GDM1 (cell line): ENCODE measurements at regions not wholly inside any gene's neighbourhood (a gene's known extent, or its start where the extent isn't known, plus 50 kb on each side); places are given as distances from the start of the nearest gene placed in this dataset.

Experiments
- DNase-seq: peaks from one replicate; lab custom pipeline; 2025; lab: John Stamatoyannopoulos, UW

DNA sequence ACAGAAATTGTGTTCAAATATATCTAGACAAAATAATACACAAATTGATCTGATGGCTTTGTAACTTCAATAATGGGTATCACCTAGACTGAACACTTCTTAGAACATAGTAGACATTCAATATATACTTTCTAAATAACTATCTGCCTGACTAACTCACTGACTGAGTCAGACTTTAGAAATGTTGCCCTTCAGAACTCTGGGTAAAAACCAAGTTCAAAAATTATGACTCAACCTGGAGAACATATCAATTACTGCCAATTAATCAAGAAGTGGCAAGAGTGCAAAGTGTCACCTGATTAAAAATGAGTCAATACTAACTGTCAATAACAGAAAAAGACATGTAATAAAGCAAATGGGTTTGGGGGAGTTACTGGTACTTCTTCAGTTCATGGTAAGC, 144.6 kb upstream of the TMCO5A start:
- DNase-seq: no peak

DNA sequence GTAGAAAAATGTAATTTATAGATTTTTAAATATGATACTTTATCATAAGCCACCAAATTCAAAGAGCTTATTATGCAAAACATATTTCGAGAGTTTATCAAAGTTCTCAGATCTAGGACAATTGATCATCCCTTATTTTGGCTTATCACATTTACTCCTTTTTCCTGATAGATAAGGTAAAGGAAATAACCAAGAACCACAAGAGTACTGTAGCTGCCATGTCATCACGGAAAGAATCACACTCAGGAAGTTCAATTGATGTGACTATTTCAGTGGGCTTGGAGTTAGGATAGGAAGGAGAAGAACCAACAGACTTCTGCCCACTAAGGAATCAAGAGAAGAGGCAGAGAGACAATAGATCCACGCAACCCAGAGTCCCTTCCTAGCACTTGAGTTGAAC, 142.7 kb upstream of the TMCO5A start:
- peak; percentile 69 for DNase-seq

DNA sequence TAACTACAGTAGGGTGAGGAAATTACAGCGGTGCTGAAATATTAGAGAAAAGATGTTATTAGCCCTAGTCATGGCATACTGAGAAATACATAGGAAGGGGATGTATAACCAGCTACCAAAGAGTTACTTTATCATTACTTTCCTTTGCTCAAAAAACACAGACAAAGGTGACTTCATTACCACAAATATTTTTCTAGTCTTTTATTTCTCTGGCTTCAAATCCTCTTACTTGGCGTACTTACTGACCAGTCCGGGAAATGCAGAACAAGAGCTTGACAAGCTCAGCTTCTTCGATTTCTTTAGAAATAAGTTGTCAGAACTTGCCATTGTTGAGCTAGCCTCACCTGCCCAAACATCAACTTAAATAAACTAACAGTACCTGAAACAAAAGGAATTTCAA, 142.1 kb upstream of the TMCO5A start:
- no peak for DNase-seq

DNA sequence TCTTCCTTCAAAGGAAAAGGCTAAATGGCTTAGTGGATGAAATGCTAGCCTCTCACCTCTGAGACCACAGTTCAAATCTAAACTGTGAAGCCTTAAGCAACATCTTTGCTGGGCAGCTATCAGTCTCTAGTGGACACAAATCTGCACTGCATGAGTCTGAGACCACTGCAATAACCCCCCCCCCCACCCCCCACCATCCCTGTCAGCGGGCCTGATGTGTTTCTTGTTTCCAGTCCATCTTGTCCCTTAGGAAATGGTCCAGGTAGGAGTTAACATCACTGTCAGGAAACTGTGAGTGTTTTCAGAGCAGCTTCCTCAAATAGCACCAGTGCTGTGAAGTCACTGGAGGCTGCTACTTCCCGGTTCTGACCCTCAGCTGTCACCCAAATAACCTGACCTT, 140.6 kb upstream of the TMCO5A start:
- DNase-seq: peak; percentile 15

DNA sequence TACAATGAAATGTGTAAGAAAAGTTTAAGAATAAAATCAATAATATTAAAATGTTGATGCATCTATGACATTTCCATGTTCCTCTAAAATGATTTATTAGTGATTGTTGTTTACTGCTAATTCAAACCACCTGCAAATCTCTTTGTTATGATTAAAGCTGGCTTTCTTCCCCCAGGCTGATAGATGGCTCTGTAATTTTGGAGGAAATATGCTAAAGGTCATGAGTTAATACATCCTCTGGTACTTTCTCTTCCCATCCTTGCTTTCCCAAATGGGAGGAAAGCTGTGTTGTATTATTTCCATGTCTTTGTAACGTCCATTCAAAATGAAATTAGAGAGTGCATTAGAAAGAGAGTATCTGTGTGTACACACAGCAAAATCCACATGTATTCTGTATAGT, 139.5 kb upstream of the TMCO5A start:
- DNase-seq: no peak

DNA sequence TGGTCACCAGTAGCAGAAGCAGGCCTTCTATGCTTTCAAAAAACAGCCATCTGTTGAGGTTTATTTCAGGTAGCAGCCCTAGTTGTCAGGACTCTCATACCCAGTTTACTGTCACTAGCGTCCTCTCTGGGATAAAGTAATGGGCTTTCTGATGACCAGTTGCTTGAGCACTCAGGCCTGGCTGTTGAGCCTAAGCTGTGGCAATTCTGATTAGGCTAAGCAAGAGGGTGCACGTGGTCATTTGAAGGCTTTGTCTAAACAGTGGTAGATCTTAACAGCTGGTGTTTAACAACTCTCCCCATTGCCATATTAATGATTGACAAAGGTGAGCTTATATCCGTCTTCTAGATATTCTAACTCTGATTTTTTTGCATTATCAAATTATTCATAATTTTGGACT, 132.9 kb upstream of the TMCO5A start:
- DNase-seq: no peak

DNA sequence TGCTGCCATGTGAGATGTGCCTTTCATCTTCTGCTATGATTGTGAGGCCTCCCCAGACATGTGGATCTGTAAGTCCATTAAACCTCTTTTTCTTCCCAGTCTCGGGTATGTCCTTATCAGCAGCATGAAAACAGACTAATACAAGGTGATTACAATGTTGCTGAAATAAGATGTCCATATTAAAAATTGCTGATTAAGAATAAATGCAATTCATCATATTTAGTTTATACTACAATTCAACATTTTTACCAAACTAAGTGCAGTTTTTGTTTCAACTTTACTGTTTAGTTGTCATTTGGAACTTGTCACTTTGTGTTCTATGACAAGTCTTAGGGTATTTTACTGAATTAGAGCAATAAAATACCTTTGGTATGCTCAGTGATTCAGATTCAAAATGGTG, 127.6 kb upstream of the TMCO5A start:
- DNase-seq: no peak

DNA sequence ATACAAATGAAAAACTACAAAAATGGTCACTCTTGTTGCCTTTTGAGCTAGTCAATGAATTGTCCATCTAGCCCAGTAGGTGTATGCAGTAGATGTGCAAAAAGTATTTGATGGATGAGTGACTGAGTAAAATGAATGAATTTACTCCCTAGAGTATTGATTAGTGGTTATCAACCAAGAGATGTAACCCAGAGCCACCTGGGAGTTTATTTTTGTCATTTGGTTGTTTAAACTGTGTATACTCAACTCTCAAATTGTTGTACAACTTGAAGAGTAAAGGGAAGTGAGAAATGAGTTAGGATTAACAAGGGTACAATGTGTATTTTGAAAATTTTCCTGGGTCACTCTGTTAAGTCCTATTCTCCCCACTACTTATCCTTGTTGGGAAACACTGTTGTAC, 124.1 kb upstream of the TMCO5A start:
- DNase-seq: no peak

DNA sequence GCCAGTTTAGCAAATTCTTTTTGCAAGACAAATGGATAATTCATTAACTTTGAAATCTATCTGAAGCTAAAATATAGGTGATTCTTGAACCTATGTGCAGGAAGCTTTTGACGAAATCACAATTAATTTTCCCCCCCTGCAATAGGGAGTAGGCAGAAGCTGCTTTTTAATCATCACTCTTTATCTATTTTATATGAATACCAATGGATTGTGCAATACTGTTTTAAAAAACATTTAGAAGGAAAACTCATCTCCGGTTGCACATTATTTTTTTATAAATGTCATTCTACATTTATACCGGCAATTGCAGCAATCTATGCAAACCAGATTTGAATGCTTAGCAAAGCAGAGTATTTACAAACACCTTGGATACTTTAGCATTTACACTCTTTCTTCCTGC, 121.1 kb upstream of the TMCO5A start:
- no peak for DNase-seq

DNA sequence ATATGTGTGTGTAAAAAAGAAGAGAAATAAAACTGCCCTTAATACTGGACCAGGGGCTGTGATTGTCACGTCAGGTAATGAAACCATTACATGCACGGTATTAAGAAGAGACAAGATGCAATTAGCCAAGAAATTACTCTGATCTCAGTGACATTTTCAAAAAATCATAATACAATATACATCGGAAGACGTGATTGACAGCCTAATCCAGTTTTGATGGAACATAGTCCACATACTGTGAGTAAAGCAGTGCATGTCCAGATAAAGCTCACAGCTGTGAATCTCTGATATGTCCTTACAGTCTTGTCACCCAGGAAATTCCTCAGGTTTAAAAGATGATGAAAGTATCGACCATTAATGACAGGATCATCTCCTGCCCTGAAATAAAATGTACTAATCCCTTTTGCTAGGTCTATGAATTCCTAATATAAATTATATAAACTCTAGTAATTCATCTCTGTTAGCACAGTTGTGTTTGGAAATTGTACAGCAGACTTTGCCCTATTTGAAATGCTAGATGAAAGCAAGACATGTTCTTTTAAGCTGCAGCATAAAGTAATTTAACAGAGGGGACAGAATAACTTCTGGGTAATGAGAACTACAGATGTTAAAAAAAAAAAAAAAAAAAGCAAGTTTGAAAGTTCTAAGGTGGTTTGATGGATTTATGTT, 119.5 kb upstream of the TMCO5A start:
- no peak for DNase-seq

DNA sequence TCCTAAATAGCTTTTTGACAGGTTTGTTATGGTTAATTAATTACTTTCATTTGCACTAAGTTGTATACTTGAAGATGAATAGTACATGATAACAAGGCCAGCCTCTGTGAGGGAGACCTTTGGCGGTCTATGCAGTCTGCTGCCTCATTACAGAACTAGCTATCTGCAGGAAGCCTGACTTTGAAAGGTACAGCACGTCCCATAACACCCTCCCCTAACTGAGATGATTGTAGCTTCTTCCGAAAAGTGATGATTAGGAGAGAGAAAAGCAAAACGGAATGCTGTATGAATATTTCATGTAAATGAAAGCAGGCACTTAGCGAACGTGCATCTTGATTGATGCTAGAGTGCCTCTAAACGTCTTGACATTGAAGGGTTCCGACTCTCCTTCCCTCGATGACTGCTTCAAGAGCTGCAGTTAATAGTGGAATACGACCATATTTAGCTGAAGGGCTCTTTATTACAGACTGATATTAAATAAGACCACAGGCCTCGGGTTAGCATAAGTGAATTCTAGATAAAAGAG, 116.2 kb upstream of the TMCO5A start:
- DNase-seq: no peak

DNA sequence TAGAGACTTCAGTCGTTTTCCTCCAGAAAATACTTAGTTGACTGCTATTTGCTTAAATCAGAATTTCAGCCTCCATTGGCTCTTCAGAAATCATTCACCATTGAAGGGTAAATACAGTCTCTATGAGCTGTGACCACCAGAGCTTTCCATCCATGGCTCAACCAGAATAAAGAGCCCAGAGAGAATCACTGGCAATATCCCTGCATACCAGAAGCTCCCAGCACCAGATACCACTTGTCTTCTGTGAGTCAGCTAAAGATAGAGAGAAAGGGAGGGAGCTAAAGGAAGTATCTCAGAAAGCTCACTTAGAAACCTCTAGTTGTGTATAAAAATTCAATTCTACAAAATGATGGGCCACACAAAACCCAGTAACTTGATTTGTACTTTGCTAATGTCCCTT, 115.2 kb upstream of the TMCO5A start:
- DNase-seq: no peak

DNA sequence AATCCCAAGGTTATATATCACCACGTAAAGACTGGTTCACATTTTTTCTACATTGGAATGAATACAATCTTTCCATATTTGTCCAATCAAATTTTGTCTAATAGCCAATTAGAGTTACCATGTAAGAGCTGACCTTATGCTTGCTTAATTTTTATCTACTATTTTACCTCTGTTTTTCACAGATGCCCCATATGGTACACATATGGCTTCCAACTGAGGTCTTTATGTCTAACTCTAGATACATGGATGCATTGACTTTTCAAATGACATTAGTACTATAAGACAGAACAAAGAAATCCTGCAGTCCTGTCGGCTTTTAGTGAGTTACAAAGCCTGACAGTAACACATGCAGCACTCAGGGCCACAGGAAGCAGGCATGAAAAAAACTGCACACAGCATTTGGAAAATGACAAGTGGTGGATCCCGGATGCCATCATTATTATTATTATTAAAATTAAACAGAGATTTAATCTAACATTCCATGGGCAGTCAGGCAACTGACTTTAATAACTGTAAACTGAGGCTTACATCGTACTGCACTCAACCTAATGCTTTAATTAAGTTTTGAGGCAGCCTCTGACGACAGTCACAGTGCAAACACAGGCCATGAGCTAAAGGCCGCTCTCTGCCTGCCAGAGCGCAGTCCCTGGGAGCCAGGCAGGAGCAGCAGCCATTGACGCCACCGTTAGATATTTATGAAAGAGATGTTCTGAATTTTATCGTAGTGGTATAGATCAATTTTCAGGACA, 113.9 kb upstream of the TMCO5A start:
- no peak for DNase-seq

DNA sequence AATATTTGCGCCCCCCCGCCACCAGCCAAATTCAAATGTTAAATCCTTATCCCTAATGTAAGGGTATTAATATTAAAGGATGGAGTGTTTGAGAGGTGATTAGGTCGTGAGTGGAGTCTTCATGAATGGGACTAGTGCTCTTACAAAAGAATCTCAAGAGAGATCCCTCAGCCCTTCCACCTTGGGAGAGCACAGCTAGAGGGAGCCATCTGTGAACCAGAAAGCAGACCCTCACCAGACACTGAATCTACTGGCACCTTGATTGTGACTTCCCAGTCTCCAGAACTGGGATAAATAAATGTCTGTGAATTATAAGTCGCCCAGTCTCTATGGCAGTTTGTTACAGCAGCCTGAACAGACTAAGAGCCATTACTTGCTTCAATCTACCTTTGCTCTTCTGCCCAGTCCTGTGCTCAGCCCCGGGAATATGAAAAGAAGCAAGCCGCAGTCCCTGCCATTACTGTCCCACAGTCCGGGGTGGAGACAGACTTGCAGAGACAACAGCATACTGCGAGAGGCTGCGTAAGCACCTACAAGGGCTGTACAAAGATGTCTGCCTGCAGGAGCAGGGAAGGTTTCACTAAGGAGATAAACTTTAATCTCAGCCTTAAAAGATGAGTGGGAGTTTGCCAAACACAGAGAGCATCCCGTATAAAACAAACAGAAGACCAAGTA, 110.7 kb upstream of the TMCO5A start:
- DNase-seq: no peak

DNA sequence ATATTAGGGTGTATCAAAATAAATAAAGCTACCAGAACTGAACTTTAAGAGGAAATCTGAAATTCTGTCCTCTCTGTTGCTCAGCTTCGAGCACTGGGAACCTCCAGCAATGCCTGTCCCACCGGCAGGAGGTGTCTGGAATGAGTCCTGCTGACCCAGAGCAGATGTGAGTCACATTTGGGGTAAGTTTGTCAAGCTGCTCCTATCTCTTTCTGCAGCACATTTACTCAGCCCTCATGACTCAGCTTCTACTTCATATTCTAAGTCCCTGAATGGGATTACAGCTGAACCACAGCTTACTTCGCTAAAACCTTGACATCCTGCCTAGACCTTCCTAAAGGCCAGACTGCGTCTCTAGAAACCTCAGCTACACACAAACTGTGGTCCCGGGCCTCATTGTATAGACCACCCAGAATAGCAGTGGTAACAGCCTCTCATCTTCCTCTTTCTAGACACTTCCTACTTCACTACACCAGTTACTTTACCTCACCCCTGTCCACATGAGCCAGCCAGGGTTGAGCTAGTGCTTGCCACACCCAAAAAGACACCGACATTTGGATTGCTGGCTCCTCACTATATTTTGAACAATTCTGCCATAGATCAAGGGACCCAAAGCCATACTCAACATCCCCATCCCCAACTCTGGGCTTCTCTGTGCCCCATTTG, 109.6 kb upstream of the TMCO5A start:
- peak; percentile 94 for DNase-seq

DNA sequence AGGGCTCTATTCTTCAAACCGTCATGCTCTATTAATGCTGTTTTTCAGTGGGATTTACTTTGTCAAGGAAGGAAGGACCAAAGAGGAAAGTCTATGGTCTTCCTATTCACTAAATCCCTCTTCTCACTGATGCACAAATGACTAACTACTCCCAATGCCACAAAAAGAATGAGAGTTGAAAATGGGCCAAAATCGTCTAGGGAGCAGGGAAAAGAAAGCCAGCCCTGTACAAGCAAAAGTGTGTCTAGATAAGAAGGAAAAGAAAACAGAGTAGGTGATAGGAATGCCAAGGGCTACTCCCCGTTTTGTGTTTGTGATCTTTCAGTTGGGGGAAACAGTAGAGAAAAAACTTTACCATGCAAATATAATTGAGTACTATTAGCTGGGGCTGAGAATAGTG, 97.2 kb upstream of the TMCO5A start:
- DNase-seq: no peak

DNA sequence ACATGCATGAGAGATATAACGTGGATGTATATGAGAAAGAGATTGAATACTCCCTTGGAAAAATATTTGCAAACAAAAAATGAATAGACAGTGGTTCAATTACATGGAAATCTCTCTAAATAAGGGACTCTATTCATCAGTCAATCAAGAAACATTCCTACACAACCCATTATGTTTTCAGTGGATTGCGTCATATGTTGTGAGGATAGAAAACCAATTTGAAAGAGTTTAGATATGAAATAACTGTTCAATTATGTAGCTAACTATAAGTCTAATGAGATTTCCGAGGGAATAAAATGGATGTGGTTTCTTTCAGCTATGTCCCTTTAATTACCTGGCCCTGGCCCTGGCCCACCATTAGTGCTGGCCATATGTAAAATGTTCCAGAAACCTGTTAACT, 86.7 kb upstream of the TMCO5A start:
- no peak for DNase-seq

DNA sequence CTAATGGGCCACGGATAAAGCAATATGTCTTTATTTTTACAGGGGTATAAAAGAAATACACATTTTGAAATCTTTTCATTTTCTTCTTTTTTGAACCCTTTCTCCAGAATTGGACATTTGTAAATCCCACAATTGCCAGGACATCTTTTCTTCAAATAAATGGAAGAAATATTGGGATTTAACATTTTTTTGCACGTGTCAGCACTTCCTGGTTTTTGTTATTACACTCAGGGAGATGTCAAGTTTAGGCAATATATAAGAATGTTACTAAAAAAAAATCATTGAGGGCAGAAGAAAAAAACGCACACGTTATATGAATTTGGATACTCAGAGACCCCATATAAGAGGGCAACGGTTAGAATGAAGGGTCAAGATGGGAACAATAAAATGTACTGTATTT, 78.3 kb upstream of the TMCO5A start:
- no peak for DNase-seq

DNA sequence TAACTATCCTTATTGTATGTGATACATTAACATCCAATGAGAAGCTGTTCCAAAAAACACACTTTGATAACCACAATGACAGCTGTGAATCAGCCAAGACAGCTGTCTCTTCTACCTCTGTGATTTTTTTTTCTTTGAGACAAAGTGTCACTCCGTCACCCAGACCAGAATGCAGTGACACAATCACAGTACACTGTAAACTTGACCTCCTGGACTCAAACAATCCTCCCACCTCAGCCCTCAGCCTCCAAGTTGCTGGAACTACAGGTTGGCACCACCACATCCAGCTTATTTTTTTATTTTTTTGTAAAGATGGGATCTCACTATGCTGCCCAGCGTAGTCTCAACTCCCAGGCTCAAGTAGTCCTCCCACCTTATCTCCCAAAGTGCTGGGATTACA, 73.5 kb upstream of the TMCO5A start:
- DNase-seq: no peak

DNA sequence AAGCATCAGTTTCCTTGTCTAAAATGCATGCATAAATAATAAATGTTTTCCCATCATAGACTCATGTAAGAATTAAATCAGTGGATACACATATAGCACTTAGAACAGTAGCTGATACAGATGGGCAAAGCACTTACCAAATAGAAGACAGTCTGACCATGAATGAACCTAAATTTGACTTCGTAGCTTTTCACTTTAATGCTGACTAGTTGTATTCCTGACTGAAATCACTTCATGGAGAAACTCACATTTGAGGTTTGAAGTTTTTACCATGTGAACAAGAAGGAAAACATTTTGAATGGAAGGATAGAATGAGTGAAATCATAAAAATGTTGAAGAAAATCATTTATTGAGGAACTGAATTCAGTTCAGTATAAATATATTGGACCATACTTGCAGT, 68.8 kb upstream of the TMCO5A start:
- DNase-seq: no peak

DNA sequence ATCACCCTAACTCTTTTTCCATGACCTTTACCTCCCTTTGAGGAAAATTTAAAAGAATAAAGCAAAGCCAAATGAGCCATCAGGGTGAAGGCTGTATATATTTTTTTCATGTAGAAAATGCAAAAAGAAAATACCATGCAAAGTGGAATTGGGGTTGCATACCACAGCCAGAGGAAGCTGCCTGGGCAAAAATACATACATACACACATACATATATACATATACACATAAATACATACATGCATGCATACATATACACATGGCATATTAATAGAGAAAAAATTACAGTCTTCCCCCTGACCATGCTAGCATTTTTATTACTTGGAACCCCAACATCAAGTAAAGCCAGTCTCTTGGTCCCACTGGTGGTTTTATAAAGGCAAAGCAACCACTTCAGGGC, 63.7 kb upstream of the TMCO5A start:
- no peak for DNase-seq

DNA sequence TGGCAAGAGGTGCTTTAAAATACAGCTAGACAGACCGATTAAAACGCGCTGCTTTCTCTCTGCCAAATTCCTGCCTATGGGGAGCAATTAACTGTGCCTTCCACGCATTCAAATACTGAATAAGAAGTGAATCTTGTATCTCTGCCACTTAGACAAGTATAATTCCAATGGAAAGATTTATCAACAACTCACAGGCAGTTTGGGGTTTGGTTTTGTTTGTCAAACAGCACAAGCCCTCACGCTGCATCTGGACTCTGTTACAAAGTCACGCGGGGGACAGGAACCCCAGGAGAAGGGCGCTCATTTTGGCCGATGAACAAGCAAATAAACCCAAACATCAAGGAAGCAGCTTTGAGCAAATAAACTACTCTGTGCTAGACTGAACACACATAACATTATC, 61.8 kb upstream of the TMCO5A start:
- DNase-seq: no peak

DNA sequence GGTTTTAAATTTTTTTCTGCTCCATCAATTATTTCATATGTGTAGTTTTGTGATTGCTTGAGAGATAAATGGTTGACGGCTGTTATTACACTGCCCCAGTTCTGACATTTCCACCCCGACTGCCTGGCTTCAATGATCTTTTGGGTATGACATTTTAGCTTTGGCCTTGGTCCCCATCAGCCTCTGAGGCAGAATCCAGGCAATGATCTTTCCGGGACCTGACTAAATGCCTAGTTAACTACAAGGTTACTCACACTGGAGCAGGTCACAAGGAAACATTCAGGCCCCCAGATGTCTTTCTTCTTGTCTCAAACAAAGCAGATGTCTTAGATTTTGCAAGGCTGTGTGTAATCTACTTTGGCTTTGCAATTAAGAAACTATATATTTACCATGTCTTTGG, 61.1 kb upstream of the TMCO5A start:
- no peak for DNase-seq
